ENCODE measurements at regions not wholly inside any gene's neighbourhood (a gene's known extent, or its start where the extent isn't known, plus 50 kb on each side); places are given as distances from the start of the nearest gene placed in this dataset.

DNA sequence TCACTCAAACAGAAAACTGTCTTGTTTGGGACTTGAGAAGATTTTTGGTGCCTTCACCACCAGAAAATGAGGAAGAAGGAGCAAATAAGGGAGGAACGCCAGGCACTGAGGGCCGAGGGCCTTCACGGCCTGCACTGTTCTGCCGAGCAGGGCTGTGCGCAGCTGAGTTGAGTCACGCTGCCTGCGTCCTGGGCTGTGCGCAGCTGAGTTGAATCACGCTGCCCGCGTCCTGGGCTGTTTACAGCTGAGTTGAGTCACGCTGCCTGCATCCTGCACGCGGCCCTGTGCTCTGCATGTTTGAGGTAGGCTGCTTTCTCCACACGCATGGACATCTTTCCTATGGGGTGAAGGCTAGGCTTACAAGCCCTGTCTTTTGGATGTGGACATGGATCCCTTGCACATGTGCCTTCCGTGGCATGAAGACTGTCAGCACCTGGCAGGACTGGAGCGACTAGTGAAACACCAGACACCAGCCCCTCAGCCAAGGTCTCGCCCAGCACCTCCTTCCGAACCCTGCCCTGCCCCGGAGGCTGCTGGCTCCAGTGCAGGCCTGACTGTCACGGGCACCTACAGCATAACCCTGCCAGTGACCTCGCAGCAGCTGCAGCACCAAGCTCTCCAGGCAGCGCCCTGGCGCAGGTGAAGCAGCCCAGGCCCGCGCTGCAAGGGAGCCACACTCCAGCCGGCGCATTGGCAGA, 96.7 kb downstream of the HTR5A start:
- H3K27me3 ChIP-seq (ENCODE audit: insufficient read depth, insufficient read length) = no peaks in the 10 kb centered on the region
- H3K4me1 ChIP-seq (ENCODE audit: insufficient read depth, insufficient read length) = no peaks in the 10 kb centered on the region
- TF ChIP-seq ZNF274 (IDR thresholded peaks at IDR 0.05; ENCODE audit: low read depth, low read length) = no peak
- no peak for TF ChIP-seq YY1 (IDR thresholded peaks at IDR 0.05; ENCODE audit: insufficient read depth, insufficient read length)
- no peak for TF ChIP-seq SUZ12 (IDR thresholded peaks at IDR 0.05; ENCODE audit: extremely low read depth, insufficient read depth, insufficient read length)
- DNase-seq (ENCODE audit: low read depth, low spot score) = no peak
- no peak overlapping the region for H3K9ac ChIP-seq (ENCODE audit: insufficient read length, low read depth)
- no peaks in the 10 kb centered on the region for H3K9me3 ChIP-seq (ENCODE audit: insufficient read depth, low read length)
- no peak overlapping the region for H3K4me3 ChIP-seq (ENCODE audit: insufficient read length, low read depth)
- no peaks in the 10 kb centered on the region for H3K36me3 ChIP-seq (ENCODE audit: insufficient read depth, insufficient read length, low read length)

DNA sequence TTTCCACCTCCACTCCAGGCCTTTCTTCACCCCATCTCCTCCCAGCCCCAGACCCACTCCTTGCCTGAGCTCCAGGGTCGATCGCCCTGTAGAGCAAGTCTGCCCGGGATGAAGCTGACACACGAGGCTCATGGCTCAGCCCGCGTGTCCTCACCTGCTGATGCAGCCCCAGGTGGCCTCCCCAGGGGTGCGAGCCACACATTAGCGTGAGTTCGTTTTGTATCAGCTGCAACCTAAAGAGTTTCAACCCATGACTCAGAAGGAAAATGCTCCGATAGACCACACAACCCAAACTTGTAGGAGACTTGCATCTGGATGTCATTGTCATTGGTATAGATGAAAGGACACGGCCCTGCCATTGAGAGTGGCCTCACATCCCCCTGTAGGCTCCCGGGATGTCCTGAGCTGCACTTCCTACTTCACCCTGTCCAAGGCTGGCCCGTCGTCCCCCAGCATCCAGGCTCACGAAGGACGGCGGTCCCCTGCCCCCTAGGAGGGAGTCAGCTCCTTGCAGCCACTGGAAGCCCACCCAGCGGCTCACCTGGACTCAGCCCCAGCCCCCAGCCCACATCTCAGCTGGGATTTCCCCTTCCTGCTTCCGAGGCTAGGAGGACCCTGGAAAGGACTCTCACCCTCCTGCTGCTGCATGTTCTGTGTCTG, 97.7 kb downstream of the HTR5A start:
- H3K9me3 ChIP-seq (ENCODE audit: insufficient read depth, low read length) = no peaks in the 10 kb centered on the region
- no peaks in the 10 kb centered on the region for H3K4me1 ChIP-seq (ENCODE audit: insufficient read depth, insufficient read length)
- no peaks in the 10 kb centered on the region for H3K36me3 ChIP-seq (ENCODE audit: insufficient read depth, insufficient read length, low read length)
- TF ChIP-seq YY1 (IDR thresholded peaks at IDR 0.05; ENCODE audit: insufficient read depth, insufficient read length) = no peak
- TF ChIP-seq SUZ12 (IDR thresholded peaks at IDR 0.05; ENCODE audit: extremely low read depth, insufficient read depth, insufficient read length) = no peak
- TF ChIP-seq ZNF274 (IDR thresholded peaks at IDR 0.05; ENCODE audit: low read depth, low read length) = no peak
- no peak overlapping the region for H3K9ac ChIP-seq (ENCODE audit: insufficient read length, low read depth)
- DNase-seq (ENCODE audit: low read depth, low spot score) = no peak
- no peak overlapping the region for H3K4me3 ChIP-seq (ENCODE audit: insufficient read length, low read depth)
- no peaks in the 10 kb centered on the region for H3K27me3 ChIP-seq (ENCODE audit: insufficient read depth, insufficient read length)

DNA sequence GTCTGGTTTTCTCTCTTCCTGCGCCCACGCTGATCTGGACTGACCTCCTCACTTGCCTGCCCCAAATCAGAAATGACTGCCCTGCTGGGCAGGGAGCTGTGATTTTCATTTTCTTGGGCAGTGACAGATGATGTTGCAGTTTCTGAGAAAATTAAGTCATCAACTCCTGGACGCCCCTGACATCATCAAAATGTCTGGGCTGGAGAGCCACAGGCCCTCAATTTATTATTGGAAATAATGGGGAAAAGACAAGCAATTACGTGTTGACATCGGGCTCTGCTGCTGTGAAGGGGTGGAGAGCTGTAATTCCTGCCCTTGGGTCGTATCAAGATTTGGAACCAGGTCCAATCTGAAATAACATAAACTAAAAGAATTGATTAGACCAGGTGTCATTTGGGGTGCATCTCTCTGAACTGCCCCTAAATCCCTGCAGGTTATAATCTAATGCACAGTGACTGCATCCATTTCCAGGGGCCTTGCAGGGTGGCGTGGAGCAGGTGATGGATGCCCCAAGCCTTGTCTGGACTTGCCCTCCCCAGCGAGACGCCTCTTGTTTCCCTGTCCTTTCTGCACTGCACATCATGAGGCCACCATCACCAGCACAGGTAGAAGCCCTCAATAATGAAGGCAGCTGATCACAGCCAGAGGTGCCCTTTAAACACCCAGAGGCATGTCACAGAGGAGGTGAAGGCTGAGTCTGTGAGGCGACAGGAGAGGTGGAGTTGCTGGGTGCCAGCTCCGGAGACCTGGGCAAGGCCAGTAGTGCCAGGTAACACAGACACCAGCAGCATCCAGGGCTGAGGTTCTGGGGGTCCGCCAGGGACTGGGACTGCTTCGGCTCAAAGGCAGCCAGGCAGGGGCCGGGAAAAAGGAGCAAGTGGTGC, 98.7 kb downstream of the HTR5A start:
- Histone ChIP-seq H3K36me3 (ENCODE audit: insufficient read depth, insufficient read length, low read length) (no peaks in the 10 kb centered on the region), H3K4me3 (ENCODE audit: insufficient read length, low read depth) (no peak overlapping the region), H3K9ac (ENCODE audit: insufficient read length, low read depth) (no peak overlapping the region), H3K4me1 (ENCODE audit: insufficient read depth, insufficient read length) (no peaks in the 10 kb centered on the region), H3K27me3 (ENCODE audit: insufficient read depth, insufficient read length) (no peaks in the 10 kb centered on the region), H3K9me3 (ENCODE audit: insufficient read depth, low read length) (no peaks in the 10 kb centered on the region)
- TF ChIP-seq ZNF274 (IDR thresholded peaks at IDR 0.05; ENCODE audit: low read depth, low read length) (no peak), SUZ12 (IDR thresholded peaks at IDR 0.05; ENCODE audit: extremely low read depth, insufficient read depth, insufficient read length) (no peak), YY1 (IDR thresholded peaks at IDR 0.05; ENCODE audit: insufficient read depth, insufficient read length) (no peak)
- DNase-seq (ENCODE audit: low read depth, low spot score) = no peak

DNA sequence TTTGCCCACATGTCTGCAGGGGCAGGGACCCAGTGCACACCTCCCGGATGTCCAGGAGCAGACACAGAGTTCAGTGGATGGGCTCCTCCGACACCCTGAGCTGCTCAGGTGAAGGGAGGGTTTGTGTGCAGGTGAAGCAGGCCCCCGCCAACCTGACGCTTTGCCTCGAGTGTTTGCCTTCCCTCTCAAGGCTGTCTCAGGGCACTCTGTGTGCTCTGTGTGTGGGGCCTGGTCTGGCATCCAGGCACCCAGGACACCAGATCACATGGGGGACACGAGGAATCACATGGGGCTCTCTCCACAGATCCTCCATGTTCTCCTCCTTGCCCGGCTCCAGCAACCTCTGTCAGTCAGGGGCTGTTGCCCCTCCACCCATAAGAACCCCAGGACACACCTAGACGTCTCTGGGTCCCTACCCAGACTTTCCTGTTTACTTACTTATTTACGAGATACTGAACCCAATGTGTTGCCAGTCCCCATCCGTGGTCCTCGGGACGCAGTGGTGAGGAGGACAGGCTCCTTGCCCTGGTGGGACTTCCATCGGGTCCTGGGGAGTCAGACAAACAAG, 99.5 kb downstream of the HTR5A start:
- H3K36me3 ChIP-seq (ENCODE audit: insufficient read depth, insufficient read length, low read length) = no peaks in the 10 kb centered on the region
- no peak overlapping the region for H3K4me3 ChIP-seq (ENCODE audit: insufficient read length, low read depth)
- DNase-seq (ENCODE audit: low read depth, low spot score) = no peak
- no peak overlapping the region for H3K9ac ChIP-seq (ENCODE audit: insufficient read length, low read depth)
- H3K27me3 ChIP-seq (ENCODE audit: insufficient read depth, insufficient read length) = no peaks in the 10 kb centered on the region
- no peaks in the 10 kb centered on the region for H3K4me1 ChIP-seq (ENCODE audit: insufficient read depth, insufficient read length)
- no peak for TF ChIP-seq SUZ12 (IDR thresholded peaks at IDR 0.05; ENCODE audit: extremely low read depth, insufficient read depth, insufficient read length)
- no peak for TF ChIP-seq YY1 (IDR thresholded peaks at IDR 0.05; ENCODE audit: insufficient read depth, insufficient read length)
- TF ChIP-seq ZNF274 (IDR thresholded peaks at IDR 0.05; ENCODE audit: low read depth, low read length) = no peak
- no peaks in the 10 kb centered on the region for H3K9me3 ChIP-seq (ENCODE audit: insufficient read depth, low read length)

DNA sequence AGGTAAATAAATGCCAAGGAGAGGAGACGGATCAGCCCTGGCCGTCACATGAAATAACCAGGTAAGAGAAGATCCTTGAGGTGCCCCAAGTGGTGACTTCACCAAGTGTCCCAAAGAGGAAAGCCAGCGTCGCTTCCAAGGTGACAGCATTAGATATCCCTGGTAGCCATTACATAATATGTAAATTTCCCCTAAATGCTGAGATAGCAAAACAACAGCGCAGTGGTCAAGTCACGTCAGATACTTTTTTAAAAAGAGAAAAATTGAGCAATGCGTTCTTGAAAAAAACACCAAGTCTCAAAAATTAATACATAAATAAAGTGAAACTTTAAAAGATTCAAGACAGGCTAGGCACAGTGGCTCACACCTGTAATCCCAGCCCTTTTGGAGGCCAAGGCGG, 100.2 kb downstream of the HTR5A start:
- no peak for DNase-seq (ENCODE audit: low read depth, low spot score)
- Histone ChIP-seq H3K9ac (ENCODE audit: insufficient read length, low read depth) (no peak overlapping the region), H3K4me1 (ENCODE audit: insufficient read depth, insufficient read length) (no peaks in the 10 kb centered on the region), H3K4me3 (ENCODE audit: insufficient read length, low read depth) (no peak overlapping the region), H3K27me3 (ENCODE audit: insufficient read depth, insufficient read length) (no peaks in the 10 kb centered on the region), H3K36me3 (ENCODE audit: insufficient read depth, insufficient read length, low read length) (no peaks in the 10 kb centered on the region), H3K9me3 (ENCODE audit: insufficient read depth, low read length) (no peaks in the 10 kb centered on the region)
- TF ChIP-seq SUZ12 (IDR thresholded peaks at IDR 0.05; ENCODE audit: extremely low read depth, insufficient read depth, insufficient read length) (no peak), YY1 (IDR thresholded peaks at IDR 0.05; ENCODE audit: insufficient read depth, insufficient read length) (no peak), ZNF274 (IDR thresholded peaks at IDR 0.05; ENCODE audit: low read depth, low read length) (no peak)

DNA sequence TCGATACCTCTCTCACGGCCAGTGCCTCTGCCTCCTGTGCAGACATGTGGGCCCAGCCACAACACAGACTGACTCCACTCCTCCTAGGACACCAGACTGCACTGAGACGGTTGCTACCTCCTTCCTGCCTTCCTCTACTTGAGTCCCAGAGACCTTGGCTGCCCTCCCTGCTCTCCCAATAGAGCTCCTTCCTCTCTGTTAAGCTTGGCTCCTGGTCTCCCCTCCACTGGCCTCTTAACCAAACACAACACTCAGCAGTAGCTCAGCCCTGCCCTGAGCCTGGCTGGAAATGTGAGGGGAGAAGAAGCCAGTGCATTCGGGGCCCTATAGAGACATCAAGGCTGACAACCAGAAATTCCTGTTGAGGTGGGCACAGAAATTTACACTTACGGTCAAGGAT, 102.0 kb downstream of the HTR5A start:
- Histone ChIP-seq H3K4me1 (ENCODE audit: insufficient read depth, insufficient read length) (no peaks in the 10 kb centered on the region), H3K36me3 (ENCODE audit: insufficient read depth, insufficient read length, low read length) (no peaks in the 10 kb centered on the region), H3K9me3 (ENCODE audit: insufficient read depth, low read length) (peaks cover 3% of the 10 kb centered on the region), H3K4me3 (ENCODE audit: insufficient read length, low read depth) (no peak overlapping the region), H3K27me3 (ENCODE audit: insufficient read depth, insufficient read length) (no peaks in the 10 kb centered on the region), H3K9ac (ENCODE audit: insufficient read length, low read depth) (no peak overlapping the region)
- DNase-seq (ENCODE audit: low read depth, low spot score) = no peak
- TF ChIP-seq ZNF274 (IDR thresholded peaks at IDR 0.05; ENCODE audit: low read depth, low read length) (no peak), YY1 (IDR thresholded peaks at IDR 0.05; ENCODE audit: insufficient read depth, insufficient read length) (no peak), SUZ12 (IDR thresholded peaks at IDR 0.05; ENCODE audit: extremely low read depth, insufficient read depth, insufficient read length) (no peak)
